GM21576 (cell line): ENCODE measurements at regions not wholly inside any gene's neighbourhood (a gene's known extent, or its start where the extent isn't known, plus 50 kb on each side); places are given as distances from the start of the nearest gene placed in this dataset.

Experiments
- ATAC-seq: cut with Tn5 transposase; IDR thresholded peaks from one replicate; pipeline ENCODE4 v1.9.1; 2021; ENCODE audit warnings: mild to moderate bottlenecking, moderate library complexity; ENCODE audit not compliant: unreplicated experiment

DNA sequence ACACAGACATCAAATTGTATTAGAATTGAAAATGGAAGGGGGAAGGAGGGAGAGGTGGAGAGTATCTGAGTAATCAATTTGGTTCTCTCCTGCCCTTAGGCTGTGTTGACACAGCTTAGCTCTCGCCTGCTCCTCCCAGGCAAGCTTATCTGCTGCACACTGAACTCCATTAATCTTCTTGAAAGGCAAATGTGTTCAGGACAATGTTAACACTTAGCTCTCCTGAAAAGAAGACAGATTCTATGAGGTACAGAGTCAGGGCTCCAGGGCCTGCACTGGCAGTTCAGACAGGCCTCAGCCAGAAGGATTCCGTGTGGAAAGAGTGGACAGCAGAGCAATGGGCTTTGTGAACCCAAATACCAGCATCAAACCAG, 430.0 kb upstream of the TNP1 start:
- no peak for ATAC-seq

DNA sequence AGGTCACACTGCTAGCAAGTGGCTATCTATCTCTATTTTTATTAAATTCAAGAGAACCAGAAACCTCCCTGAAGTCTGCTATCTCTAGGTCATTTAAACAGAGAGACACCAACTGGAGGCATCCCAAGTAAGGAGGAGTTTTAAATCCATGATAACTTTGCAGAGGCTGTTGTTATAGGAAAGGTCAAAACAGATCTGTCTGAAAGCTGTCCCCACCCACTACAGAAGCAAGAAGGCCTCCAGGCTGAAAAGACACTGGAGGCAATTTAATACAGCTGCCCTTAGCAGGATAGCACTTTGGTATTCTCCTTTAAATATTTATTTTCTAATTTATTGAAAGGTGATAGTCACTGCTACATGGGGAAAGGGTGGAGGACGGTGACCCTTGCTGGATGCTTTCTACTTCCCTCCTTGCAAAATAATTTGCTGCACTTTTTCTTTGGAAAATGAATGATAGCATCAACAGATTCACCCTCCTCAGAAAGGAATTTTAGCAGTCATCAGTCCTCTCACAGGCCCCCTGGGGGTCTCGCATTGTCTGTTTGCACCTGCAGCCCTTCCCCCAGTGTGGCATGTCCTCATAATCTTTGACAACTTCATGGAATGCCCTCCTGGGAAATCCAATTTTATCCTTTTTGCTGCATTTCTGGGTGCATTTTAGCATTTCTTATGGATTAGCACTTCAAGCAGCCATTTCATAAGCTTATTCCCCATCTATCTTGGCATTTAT, 429.5 kb upstream of the TNP1 start:
- no peak for ATAC-seq

DNA sequence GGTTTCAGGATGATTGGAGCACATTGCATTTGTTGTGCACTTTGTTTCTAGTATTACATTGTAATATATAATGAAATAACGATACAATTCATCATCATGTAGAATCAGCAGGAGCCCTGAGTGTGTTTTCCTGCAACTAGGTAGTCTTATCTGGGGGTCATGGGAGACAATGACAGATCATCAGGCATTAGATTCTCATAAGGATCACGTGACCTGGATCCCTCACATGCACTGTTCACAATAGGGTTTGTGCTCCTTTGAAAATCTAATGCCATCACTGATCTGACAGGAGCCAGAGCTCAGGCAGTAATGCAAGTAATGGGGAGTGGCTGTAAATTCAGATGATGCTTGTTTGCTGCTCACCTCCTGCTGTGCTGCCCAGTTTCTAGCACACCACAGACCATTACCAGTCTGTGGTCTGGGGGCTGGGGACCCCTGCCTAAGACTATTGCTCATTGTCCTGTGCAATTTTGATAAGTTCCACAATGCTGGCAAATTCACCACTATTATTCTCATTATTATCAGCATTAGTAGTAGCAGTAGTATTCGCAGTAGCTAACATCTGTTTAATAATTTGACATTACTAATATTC, 428.7 kb upstream of the TNP1 start:
- no peak for ATAC-seq

DNA sequence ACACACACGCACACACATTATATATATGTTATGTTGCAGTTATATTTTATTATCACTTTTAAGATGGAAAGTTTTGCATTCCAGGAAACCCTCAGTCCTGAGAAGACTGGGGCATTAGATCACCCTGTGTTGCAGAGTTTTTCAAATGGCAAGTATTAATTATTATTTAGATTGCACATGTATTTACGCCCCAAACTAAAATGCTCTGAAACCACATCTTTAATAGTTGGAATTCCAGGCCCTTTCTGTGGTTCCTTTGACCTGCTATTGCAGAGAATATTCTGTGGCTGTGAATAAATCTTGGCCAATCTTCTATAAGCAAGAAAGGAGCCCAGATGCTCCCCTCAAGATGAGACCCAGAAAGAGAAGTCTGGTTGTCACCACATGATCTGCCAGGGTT, 427.0 kb upstream of the TNP1 start:
- ATAC-seq, result no peak

DNA sequence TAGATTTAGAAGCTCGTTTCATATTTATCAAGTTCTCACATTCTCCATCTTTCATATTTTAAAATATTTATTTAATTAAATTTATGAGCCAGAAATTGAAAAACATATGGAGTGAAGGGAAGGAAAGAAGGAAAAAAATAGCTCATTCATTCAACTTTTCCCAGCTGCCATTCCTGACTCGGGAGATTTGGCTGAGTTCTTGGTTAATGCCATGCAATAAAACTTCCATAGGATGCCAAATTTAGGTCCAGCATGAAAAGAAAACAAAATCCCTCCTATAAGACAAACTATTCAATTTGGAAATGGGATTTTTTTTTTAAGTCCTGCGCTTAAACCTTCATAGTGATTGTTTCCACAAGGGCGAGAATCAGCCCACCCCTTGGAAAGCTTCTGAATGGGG, 426.1 kb upstream of the TNP1 start:
- ATAC-seq, result no peak

DNA sequence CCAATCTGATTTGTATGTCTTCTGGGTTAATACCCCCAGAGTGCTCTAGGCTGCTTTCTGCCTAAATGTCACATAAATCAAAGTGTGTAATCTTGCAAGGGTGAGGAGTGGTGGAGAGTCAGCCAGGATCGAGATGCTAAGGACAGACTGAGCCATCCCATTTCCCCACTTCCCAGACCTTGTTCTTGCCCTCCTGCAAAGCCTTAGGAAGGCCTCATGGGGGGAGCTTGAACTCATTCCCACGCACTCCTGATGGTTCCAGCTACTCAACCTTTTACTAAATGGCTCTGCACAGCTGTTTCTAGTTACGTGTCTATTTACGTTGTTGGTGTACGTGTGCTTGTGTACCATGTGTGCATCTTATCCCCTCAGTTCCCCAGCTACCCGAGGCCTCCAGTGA, 423.6 kb upstream of the TNP1 start:
- ATAC-seq, result no peak

DNA sequence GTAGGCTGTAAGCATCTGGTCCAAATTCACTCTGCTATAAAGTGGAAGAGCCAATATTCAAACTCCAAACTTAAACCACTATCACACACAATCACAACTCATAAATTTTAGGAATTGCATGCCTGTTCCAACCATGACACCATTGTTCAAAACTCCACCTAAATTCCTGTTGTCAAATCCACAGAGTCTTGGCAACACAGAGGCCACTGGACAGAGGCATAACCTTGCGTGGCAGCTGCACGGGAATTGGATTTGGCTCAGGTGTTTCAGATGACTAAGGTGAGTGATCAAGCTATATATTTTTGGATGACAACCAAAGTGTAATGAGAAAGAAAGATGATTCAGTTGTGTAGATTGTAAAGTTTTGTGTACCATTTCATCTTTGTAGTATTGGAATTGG, 422.7 kb upstream of the TNP1 start:
- ATAC-seq, result no peak

DNA sequence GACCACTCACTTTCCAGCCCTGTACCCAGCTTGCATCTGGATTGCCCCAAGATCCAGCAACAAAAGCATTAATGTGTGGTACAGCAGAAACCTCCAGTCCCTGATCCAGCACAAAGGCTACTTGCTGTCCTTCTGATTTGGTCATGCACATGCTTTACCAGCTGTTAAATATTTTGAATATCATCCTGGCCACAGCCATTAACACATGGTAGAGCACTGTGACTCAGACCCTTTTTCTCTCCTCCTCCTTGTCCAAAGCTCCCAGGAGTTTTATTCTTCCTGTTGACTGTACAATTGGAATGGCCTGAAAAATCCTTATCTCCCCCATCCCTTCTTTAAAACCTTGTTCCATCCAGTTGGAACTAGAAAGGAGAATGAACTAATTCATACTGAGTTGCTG, 419.7 kb upstream of the TNP1 start:
- ATAC-seq, result no peak

DNA sequence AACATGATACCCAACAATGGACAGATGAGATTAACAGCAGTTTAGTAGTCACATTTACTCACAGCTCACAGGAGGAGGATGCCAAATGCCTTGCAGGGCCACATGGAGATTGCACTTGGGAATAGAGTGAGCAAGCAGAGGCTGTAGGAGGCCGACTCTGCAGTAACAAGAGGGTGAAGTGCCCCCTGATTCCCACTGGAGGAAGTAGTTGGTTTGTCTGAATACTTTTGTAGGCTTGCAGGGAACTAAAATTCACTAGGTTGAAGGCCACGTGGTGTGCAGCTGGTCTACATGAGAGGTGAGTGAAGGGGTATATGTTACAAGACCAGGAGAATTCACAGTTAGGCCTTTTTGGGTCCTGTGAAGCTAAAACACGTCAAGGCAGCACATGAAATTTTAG, 419.3 kb upstream of the TNP1 start:
- ATAC-seq, result no peak

DNA sequence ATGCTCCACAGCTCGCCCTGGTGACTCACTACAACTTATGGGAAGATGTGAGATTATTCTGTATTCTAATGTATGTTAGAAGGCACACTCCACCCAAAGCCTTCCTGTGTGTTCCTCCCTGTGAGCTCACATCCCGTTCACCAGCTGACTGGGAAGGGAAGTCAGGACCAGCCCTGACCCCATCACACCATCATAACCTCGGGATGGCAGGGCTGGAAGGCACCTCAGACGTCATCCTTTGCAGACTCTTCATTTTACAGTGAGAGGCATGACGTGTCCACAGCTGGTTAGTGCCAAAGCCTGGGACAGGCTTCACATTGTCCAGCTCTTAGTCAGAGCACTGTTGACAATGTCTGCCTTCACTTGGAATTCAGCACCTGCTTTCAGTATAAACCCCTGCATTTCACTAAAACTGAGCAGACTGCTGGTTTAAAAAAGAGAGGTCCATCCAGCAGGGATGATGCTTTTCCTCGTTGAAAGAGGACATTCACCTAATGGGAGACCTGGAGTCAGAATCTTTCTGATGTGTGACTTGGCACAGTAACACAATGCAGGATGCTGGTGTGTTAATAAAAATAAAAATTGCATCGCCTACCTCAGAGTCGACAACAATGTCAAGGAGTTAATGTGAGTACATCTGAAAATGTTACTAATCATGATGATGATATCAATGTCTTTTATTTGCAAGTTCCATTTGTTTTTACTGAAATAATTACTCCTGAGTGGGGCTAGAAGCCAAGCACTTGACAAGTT, 418.0 kb upstream of the TNP1 start:
- ATAC-seq, result no peak

DNA sequence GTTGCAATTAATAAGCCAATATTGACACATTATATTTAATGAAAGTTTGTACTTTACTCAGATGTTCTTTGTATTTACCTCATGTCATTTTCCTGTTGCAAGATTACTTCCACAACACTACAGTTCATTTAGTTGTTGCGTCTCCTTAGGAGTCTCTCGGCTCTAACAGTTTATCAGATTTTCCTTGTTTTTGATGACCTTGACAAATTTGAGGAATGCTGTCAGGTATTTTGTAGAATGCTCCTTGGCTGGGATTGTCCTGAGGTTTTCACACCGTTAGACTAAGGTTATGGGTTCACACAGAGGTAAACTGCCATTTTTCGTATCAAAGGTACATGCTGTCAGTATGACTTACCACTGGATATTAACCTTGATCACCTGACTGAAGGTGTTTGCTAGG, 416.6 kb upstream of the TNP1 start:
- ATAC-seq, result no peak

DNA sequence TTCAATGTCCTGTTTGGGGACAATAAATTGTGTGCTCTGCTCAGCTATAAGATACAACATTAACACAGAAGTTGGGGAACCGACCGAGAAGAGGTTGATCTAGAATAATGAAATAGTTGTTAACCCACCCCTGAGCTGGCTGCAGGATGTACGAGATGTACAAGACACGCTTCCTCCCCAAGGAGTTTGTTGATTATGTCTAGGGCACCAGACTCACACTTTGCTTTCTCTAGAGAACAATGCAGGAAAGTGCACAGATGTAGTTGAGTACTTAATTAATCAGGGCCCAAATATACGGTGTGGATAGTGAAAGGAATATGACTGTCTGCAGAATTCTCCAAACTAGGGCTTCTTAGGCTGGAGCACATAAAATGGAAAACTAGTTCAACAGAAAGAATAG, 415.2 kb upstream of the TNP1 start:
- ATAC-seq, result no peak

DNA sequence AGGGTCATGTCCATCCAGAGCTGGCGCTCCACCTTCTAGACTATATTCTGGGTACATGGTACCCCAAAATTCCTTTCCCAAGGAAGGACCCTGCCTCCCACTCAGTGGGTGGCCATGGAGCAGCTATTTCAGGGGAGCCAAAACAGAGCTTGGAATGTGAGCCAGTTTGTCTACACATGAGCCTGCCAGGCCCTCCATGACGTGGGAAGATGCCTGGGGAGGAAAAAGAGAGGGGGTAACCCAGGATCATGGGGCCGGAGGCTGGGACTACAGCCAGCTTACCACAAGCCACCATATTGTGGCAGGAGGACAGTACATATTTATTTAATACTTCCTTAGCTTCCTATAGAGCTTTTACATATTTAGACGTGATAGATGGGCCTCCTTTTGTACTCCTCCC, 414.7 kb upstream of the TNP1 start:
- no peak for ATAC-seq

DNA sequence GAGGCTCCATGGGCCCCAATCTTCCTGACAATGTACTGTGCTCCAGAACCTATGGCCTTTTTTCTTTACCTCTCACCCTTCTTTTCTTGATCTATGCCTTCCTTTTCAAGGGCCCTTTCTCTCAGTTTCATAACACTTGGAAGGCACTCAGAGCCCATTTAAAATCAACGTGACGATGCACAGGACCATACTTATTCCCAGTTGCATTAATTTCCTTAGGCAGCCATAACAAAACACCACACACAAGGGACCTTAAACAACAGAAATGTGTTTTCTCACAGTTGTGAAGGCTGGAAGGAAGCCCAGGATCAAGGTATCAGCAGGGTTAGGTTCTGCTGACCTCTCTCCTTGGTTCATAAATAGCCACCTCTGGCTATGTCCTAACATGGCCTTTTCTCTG, 414.0 kb upstream of the TNP1 start:
- no peak for ATAC-seq

DNA sequence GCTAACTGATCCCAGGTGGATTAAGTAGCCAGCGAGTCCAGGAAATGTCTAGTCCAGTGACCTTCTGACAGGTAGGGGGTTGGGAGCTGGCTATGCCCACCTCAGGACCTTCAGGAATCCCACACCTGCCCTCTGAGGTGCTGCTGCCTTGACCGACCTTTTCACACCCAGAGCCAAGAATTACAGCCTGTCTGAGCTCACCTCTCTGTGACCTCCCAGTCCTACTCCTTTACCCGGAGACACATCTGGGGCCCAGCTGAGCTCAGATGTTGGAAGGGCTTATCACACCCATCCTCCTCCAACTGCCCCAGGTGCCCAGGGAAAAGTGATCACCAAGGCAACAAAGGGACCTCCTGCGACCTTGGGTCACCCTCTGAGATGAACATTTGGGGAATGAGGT, 413.3 kb upstream of the TNP1 start:
- ATAC-seq, result no peak

DNA sequence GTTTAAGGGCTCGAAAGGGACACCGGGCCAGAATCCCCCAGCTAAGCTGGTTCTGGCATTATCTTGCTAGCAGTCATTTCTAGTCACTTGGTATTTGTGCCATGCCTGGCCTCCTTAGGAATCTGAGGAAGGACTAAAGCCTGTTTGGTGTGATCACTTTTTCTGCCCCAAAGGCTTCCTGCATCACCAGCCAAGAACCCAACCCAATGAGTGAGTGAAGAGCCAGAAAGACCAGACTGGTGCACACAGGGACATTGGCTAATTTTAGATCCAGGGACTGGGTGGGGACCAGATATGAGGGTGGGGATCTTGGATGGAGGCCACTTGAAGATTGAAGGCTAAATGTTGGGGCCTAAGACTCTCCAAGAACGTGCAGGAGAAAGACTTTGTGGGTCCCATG, 411.9 kb upstream of the TNP1 start:
- no peak for ATAC-seq

DNA sequence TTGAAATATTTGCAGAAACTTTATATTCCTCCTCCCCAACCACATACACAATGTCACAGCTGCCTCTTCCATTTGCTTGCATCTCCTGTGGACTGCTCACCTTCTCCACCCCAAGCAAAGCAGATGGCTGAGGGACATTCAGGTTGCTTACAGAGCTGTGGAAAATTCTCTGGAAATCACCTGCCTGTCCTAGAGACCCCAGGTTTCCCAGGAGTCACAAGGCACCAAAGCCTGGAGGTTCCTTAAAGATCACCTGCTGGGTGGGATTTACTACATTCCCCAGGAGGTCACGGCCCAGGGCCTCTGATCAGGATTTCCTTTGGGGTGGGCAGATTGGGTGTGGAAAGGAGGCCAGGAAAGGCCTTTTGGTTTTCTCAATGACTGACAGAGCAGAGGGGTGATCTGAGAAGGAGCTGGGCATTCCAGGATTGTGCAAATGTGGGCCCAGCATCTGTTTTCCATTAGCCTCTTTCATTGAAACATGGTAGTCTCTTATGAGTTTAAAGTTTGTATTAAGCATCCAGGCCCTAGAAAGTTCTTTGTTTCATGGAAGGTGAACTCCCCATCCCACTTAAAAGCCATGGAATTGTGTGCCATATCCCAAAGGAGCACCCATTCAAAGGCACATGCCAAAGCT, 410.7 kb upstream of the TNP1 start:
- ATAC-seq, result no peak

DNA sequence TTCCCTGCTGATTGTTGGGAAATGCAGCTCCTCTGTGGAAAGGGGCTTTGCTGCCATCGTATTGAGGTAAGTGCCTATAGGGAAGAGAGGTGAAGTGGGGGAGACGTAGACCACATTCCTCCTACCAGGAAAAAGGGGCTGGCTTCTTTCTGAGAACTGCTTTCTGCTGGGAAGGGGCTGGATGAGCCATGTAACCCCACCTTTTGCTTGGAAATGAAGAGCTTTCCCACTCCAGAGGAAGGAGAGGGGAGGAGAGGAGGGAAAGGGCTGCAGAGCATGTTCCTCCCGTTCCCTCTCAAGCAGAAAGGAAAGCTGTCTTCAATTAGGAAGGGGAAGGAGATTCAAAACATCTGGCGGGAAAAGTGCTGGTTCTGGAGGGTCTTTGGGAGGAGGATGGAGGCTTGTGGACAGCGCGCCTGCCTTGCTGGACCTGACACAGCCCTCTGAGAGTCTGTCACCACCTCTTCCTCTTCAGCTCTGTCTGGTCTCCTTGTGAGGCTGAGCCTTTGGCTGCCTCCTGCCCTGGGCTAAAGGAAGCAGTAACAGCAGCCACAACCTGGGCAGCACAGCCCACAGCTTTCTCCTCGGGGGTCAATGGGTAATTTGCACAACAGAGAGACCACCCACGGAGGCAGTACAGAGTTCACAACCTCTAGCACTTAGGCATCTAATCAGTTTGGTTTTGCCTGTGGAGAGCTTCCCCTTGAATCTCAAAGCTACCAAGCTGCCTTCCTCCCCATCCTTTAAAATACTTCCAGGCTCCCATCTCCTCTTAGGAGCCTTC, 410.0 kb upstream of the TNP1 start:
- no peak for ATAC-seq

DNA sequence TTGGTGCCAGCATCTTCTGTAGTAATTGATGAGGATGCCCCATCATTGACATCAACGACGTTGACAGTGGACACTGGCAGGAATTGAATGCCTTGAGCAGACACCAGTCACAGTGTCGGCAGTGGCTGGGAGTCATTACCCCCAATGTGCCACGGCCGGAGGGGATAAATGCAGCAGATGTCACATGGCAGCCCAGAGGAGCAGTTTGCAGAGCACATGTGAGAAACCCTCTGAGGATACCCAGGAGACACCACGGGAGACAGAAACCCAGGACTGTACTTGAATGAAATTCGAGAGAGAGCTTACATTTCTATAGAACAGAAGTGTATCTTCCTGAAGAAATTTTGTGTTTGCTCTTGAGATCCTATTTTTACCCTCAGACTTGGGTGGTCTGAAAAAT, 409.1 kb upstream of the TNP1 start:
- no peak for ATAC-seq

DNA sequence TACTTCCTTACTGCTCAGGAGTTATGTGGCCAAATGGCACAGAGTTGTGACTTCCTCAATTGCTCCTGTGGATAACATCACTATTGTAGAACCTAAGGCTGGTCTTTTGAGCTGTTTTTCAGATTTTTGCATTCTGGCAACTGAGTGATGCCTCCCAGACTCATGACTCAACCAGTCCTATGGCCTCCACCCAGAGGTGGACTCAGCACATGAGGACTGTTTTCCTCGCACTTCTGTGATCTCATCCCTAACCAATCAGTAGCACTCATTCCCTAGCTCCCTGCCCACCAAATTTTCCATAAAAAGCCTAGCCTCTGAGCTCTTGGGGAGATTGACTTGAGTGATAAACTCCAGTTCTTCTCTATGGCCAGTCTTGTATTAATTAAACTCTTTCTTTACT, 407.9 kb upstream of the TNP1 start:
- no peak for ATAC-seq

DNA sequence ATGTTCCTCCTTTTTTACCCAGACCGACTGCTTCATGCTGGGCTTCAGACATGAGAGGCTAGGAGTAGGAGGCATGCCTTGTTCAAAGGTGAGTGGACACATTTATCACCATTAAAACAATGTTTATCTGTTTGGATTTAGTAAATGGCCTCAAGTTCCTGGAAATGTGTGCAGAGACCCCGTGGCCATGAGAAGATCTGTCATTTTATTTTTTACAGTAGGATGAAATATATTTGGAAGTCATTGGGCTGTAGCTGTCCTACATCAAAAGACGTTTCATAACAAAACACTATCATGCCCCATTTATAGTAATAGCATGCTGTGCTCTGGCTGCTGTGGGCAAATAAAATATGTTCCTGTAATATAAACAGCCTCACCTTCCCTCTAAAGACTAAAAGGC, 403.9 kb upstream of the TNP1 start:
- no peak for ATAC-seq
